AG09319 (cell line): ENCODE measurements at regions not wholly inside any gene's neighbourhood (a gene's known extent, or its start where the extent isn't known, plus 50 kb on each side); places are given as distances from the start of the nearest gene placed in this dataset.

Source experiments
- DNase-seq: peaks from one replicate; pipeline ENCODE4 v3.0.0-alpha.2; 2010; ENCODE audit warnings: low read depth; ENCODE audit errors: extremely low read depth
- TF ChIP-seq, protein P1 (sequence below): IDR thresholded peaks from 2 replicates; pipeline ENCODE4 v1.5.1; 2011; ENCODE audit warnings: low read depth, mild to moderate bottlenecking, inconsistent platforms, low read length, moderate library complexity

- TF ChIP-seq, protein P1, sequence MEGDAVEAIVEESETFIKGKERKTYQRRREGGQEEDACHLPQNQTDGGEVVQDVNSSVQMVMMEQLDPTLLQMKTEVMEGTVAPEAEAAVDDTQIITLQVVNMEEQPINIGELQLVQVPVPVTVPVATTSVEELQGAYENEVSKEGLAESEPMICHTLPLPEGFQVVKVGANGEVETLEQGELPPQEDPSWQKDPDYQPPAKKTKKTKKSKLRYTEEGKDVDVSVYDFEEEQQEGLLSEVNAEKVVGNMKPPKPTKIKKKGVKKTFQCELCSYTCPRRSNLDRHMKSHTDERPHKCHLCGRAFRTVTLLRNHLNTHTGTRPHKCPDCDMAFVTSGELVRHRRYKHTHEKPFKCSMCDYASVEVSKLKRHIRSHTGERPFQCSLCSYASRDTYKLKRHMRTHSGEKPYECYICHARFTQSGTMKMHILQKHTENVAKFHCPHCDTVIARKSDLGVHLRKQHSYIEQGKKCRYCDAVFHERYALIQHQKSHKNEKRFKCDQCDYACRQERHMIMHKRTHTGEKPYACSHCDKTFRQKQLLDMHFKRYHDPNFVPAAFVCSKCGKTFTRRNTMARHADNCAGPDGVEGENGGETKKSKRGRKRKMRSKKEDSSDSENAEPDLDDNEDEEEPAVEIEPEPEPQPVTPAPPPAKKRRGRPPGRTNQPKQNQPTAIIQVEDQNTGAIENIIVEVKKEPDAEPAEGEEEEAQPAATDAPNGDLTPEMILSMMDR = no peak
- no peak for DNase-seq
These were observed 512.9 kb downstream of the IPMK start for GRCh38 chr10:57754803-57755202.

DNA sequence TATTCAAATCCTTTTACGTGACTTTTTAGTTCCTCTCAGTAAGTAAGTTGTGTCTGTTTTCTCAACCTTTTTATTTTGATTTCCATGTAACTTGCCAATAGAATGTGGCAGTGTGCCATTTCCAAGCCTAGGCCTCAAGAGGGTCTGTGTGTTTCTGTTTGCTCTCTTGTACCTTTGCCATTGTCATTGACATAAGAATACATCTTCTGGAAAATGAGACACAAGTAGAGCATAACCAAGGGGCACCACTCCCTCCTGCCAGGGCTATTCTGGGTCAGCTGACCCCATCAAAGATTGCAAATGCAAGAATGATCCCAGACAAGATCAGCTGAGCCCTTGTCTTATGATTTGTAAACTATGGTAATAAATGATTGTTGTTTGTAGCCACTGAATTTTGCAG is 524.0 kb downstream of the IPMK start:
- TF ChIP-seq, protein P1 = no peak
- no peak for DNase-seq

- DNase-seq = no peak
- TF ChIP-seq, protein P1 = no peak
These were observed 525.9 kb downstream of the IPMK start for GRCh38 chr10:57741751-57742150.

DNA sequence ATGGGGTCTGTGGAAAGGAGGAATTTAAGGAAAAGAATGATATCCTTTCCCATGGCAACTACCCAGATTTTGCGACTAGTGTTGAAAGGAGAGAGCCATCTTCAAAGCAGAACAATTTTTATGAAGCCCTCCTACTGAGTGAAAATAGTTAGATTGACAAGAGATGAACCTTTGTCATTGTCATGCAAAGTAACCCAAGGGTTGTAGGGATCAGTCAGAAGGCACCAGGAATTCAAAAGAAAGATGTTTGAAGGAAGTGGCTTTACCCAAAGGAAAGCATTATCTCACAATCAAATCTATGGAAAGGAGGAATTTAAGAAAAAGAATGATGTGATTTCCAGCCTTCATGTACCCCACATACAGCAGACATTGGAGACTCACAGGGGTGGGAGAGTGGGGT is 544.4 kb downstream of the IPMK start:
- TF ChIP-seq, protein P1 = no peak
- no peak for DNase-seq

- no peak for DNase-seq
These were observed 550.8 kb downstream of the IPMK start for GRCh38 chr10:57716884-57717283.

DNA sequence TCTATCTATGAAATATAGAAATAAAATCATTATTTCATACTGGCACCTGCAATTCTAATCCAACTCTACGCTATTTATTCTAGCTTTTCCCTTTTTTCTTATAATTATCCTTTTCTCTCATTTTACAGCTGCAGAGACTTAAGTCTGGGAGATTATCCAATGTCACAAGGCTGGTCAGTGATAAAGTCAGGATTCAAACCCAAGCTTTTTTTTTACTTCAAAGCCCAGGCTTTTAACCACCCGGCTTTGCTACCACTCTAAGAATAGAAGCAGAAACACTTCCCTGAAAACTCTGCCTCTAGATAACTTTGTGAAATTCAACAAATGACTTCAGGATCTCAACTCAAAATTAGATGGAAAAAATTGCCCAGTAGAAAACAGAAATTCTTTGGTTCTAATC is 552.5 kb downstream of the IPMK start:
- DNase-seq = no peak
- TF ChIP-seq, protein P1 = no peak

More at GRCh38 chr10:57716884-57717283, 550.8 kb downstream of the IPMK start:
- TF ChIP-seq, protein P1 = peak; percentile 48

DNA sequence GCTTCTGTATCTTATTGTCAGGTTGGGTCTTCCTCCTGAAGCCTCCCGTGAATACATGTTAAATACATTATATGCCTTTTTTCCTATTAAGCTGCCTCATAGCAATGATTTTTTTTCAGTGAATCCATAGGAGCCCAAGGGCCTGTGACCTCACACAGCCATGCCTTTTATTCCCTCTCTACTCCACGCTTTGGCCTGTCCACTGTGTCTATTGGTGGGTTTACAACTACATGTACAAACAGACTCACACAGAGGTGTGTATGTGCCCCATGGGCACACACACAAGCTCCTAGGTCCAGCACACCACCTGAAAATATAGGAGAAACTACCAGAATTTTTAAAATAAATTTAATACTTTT is 560.4 kb downstream of the IPMK start:
- TF ChIP-seq, protein P1 = no peak
- no peak for DNase-seq
